Peyer's patch (tissue), 4 donors: ENCODE measurements at regions not wholly inside any gene's neighbourhood (a gene's known extent, or its start where the extent isn't known, plus 50 kb on each side); places are given as distances from the start of the nearest gene placed in this dataset.

Experiments used
- POLR2A ChIP-seq, 2 donors: fragments of 450-650 bp; IDR thresholded peaks; one replicate each; pipeline ENCODE4 v1.5.1; 2017; ENCODE audit warnings: antibody characterized with exemption in 2 of 2, mild to moderate bottlenecking in 2 of 2, moderate library complexity in 2 of 2
- TF ChIP-seq, protein P1 (sequence below), 6 experiments: fragments of 450-650 bp in 4 of 6; fragments of 200-600 bp in 2 of 6; sonication (generic) in 1 of 6; IDR thresholded peaks; one replicate each; pipeline ENCODE4 v1.5.1; 2017 to 2019; ENCODE audit warnings: antibody characterized with exemption in 6 of 6, mild to moderate bottlenecking in 3 of 6, moderate library complexity in 1 of 6

DNA sequence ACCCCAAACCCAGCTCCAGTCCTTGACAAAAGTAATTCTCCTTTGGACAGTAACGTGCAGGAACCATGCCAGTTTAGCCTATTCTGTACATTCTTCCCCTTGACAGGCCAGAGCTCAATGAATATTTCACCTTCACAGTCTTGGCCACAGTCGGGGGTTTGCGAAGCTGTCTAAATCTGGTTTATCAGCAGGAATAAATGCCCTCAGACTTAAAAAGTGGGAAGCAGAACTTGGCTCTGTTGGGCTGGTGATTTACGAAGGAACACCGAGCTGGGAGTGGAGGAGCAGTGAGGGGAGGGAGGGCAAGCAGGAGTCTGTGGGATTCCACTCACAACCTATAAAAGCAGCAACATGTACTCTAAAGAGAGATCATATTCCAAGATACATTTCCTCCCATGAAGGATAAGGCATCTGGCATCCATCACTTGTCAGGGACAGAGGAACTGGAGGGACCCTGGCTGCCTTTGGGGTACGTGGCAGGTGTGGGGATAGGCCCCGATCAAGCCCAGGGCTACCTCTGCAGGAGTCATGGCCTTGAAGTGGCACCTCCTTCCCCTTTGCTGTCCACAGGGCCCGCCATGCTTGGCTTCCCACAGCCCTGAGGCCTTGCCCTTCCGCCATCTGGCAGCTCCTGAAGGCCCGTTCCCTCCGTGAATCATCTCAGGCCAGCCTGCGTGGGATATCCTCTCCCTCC, 154.3 kb downstream of the ADAMTS15 start:
- TF ChIP-seq, protein P1, sequence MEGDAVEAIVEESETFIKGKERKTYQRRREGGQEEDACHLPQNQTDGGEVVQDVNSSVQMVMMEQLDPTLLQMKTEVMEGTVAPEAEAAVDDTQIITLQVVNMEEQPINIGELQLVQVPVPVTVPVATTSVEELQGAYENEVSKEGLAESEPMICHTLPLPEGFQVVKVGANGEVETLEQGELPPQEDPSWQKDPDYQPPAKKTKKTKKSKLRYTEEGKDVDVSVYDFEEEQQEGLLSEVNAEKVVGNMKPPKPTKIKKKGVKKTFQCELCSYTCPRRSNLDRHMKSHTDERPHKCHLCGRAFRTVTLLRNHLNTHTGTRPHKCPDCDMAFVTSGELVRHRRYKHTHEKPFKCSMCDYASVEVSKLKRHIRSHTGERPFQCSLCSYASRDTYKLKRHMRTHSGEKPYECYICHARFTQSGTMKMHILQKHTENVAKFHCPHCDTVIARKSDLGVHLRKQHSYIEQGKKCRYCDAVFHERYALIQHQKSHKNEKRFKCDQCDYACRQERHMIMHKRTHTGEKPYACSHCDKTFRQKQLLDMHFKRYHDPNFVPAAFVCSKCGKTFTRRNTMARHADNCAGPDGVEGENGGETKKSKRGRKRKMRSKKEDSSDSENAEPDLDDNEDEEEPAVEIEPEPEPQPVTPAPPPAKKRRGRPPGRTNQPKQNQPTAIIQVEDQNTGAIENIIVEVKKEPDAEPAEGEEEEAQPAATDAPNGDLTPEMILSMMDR (IDR thresholded peaks at IDR 0.05) = no peak
- no peak for TF ChIP-seq POLR2A (IDR thresholded peaks at IDR 0.05)
